SU-DHL-6 (cell line): ENCODE measurements at regions not wholly inside any gene's neighbourhood (a gene's known extent, or its start where the extent isn't known, plus 50 kb on each side); places are given as distances from the start of the nearest gene placed in this dataset.

Source experiments
- CTCF ChIP-seq: fragments of 200-600 bp; sonication (generic); IDR thresholded peaks from one replicate; pipeline ENCODE4 v1.5.1; 2017; ENCODE audit warnings: antibody characterized with exemption, mild to moderate bottlenecking, low read length, moderate library complexity; ENCODE audit not compliant: insufficient read depth, poor library complexity, severe bottlenecking
- EZH2phosphoT487 ChIP-seq: fragments of 200-600 bp; sonication (generic), shearing (Covaris generic); conservative IDR thresholded peaks from 2 replicates; pipeline ENCODE4 v1.6.1; 2018; ENCODE audit warnings: mild to moderate bottlenecking, antibody characterized with exemption, low read length, moderate library complexity, mixed read lengths

GRCh38 chr14:98262566-98262965, 1009.4 kb downstream of the BCL11B start:
- TF ChIP-seq CTCF (no peak), EZH2phosphoT487 (no peak)
